ENCODE measurements at regions not wholly inside any gene's neighbourhood (a gene's known extent, or its start where the extent isn't known, plus 50 kb on each side); places are given as distances from the start of the nearest gene placed in this dataset.

DNA sequence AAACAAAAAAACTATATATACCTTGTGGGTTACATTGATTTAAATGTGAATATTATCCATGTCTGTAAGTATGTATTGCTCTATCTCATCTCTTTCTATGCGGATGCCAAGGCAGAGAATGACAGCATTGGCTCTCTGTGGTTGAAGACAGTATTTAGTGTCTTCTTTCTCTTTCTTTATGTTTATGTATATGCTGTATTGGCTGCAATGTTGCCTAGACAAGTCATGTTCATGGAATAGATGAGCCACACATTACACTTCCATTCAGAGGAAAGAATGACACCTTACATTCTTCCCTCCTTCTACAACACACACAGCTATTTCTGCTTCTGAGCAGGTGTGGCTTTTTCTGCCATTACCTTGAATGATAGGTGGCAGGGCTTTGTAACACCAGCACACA, 639.4 kb upstream of the MIR17HG start:
- TF ChIP-seq, protein P1, sequence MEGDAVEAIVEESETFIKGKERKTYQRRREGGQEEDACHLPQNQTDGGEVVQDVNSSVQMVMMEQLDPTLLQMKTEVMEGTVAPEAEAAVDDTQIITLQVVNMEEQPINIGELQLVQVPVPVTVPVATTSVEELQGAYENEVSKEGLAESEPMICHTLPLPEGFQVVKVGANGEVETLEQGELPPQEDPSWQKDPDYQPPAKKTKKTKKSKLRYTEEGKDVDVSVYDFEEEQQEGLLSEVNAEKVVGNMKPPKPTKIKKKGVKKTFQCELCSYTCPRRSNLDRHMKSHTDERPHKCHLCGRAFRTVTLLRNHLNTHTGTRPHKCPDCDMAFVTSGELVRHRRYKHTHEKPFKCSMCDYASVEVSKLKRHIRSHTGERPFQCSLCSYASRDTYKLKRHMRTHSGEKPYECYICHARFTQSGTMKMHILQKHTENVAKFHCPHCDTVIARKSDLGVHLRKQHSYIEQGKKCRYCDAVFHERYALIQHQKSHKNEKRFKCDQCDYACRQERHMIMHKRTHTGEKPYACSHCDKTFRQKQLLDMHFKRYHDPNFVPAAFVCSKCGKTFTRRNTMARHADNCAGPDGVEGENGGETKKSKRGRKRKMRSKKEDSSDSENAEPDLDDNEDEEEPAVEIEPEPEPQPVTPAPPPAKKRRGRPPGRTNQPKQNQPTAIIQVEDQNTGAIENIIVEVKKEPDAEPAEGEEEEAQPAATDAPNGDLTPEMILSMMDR (IDR thresholded peaks at IDR 0.05) = no peak
- TF ChIP-seq POLR2A (IDR thresholded peaks at IDR 0.05) = no peak
